GM18868 (cell line): ENCODE measurements at regions not wholly inside any gene's neighbourhood (a gene's known extent, or its start where the extent isn't known, plus 50 kb on each side); places are given as distances from the start of the nearest gene placed in this dataset.
"Not testable (repeated sequence)": the region's sequence is repeated elsewhere in the genome, so short reads cannot be mapped to it uniquely, and the experiment has no call there.

ENCODE experiments used
- ATAC-seq: cut with Tn5 transposase; IDR thresholded peaks from one replicate; pipeline ENCODE4 v1.9.1; 2021; ENCODE audit warnings: mild to moderate bottlenecking, moderate library complexity; ENCODE audit not compliant: unreplicated experiment

DNA sequence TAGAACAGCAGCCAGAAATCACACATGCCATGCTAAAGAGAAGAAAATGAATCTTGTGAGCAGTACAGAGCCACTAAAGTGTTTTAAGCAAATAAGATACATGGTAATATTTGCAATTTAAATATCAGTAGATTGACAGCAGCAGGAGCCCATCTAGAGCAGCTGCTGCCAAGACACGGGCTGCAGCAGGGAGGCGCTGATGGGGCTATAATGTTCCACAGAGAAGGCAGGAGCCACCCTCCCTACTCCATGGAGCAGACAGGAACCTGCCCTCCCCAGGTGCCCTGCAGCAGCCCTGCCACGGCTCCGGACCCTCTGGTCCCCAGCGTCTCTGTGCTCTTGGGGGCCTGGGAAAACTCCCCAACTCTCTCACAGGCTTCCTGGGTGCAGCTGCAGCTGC lies 224.1 kb upstream of the ISL1 start:
- no peak for ATAC-seq

DNA sequence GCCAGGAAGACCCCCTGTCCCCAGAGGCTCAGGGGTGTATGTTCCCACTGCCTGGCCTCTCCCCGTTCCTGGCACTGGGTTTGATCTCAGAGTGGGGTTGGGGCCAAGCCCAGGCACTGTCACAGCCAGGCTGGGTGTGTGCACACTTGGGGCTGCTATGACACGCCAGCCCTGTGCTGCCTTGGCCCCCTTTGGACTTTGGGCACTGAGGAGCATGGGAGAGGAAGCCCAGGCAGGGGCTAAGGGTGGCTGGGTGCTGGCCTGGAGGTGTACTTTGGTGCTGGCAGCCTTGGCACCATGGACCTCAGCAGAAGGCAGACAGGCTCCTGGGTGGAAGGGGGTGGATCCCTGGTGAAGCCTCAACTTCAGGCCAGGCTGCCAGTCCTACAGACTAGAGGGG lies 223.6 kb upstream of the ISL1 start:
- no peak for ATAC-seq

GRCh38 chr5:51162245-51162644 lies 221.0 kb upstream of the ISL1 start:
- no peak for ATAC-seq

GRCh38 chr5:51165621-51166020 lies 217.6 kb upstream of the ISL1 start:
- ATAC-seq = not testable (repeated sequence)

DNA sequence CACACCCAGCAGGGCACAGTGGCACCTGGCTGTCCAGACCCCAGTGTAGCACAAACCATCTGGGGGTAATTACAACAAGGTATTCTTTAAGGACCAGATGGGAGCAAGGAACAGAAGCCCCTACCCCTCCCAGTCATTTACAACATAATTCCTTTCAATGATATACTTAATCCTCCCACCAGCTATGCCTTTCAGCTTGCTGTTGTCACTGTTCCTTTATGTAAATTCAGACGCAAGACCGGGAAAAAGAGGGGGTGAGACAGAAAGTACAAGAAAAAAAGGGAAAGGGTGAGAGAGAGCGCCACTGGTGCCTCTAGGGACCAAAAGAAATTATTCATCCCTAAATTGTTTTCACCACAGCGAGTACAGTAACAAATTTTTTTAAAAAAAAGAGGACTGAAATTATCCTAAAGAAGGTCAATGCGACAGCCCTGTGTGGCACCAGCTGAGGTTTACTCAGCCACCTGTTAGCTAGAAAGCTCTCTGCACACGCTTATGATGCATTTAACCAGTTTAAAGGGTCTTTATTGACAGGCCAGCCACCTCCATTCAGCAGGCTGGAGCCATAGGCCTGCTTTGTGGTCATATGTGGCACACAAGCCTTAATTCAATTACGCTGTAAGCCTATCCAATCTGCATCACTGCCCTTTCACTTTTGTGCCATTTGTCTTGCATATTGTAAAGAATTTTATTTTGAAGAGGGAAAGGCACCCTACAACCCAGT lies 210.2 kb upstream of the ISL1 start:
- ATAC-seq = no peak

DNA sequence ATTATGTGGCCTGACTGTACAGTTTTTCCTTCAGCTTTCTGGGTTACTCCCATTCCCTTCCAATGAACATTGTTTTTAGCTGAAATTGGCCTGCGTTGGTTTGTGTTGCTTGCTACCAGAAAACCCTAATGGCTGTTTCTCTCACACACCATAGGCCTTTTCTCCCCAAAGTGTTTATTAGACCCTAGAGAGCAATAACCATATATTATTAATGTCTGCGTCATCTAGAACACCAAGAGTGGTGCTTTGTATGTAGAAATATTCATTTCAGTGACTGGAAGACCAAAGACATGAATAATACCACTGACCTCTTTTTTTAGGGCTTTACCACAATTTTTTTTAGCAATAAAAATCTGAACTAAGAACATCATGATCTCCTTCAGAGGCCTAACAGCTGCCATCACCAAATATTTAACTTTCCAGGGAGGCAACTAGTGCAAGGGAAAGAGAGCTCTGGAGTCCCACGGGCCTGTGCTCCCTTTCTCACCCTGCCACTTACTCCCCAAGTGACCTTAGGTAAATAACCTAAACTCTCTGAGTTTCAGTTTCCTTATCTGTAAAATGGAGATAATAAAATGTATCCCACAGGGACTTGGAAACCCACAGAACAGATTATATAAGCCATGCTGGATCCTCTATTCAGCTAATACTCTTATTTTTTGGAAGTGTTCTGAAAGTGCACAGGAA lies 201.9 kb upstream of the ISL1 start:
- no peak for ATAC-seq

DNA sequence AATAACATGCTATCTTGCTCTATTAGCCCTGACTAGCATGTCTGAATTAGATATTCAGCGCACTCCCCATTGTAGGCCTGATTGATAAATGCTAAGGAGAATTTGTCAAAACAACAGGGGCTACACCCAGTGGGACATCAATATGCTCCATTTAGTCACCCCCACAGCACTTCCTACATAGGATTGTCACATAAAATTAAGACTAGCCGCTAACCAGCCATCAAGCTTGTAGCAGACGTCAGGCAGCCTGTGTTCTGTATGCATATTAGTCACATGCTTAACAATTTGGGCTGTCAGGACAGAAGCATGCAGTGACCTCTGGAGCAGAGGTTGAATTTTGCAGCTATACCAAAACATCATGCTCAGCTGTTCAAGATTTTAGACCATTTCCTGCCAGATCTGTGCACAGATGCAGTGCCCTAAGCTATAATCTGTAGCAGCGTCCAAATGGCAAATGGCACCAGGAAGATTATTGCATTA lies 197.4 kb upstream of the ISL1 start:
- ATAC-seq = no peak

DNA sequence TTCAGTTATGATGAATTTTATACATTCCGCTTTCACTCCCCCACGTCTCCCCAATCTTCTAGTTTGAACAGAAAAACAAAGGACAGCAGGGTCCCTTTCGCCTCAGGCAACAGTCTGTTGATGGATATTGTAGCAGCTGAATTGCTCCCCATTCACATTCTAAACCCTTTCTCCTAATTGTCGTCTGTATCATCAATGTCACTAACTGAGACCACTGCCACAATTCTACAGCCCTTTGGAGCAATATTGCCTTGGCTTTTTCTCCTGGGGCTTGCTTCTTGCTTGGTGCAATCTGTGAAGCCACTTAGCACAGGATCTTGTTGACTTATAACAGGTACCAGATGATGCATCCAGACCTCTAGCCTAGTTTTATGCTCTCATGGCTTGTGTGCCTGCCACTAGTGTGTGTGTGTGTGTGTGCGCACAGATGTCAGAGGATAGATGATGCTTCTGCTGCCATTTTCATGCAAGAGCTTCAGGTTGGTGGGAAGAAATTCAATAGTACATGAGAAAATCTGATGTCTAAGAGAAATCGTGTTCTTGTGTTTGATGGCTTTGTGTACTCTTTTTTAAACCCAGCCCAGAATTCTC lies 195.2 kb upstream of the ISL1 start:
- ATAC-seq = no peak

- ATAC-seq = no peak
Measured at GRCh38 chr5:51194671-51195070, 188.6 kb upstream of the ISL1 start.

GRCh38 chr5:51201024-51201423 lies 182.2 kb upstream of the ISL1 start:
- no peak for ATAC-seq

GRCh38 chr5:51201708-51202107 lies 181.5 kb upstream of the ISL1 start:
- ATAC-seq = no peak

GRCh38 chr5:51202161-51202560 lies 181.1 kb upstream of the ISL1 start:
- no peak for ATAC-seq

- peak; percentile 95 for ATAC-seq
Measured at GRCh38 chr5:51203598-51203997, 179.7 kb upstream of the ISL1 start.

GRCh38 chr5:51208296-51208695 lies 175.0 kb upstream of the ISL1 start:
- no peak for ATAC-seq

DNA sequence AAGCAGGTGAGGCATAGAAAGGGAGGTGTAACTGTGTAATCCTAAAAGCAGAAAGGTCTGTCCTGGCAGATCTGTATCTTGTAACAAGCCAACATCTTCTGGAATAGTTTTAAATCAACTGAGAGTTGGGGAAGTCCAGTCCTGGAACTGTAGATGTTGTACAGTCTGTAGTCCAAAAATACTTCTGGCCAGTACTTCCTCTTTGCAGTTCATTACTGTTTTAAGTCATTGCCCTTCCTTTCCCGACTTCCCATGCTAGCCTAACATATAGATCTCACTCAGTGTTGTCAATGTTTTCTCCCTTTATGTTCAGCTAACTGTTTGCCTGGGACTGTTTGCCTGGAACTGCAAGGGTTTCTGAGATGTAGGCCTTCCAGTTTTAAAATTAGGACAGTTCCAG lies 168.5 kb upstream of the ISL1 start:
- ATAC-seq = no peak

DNA sequence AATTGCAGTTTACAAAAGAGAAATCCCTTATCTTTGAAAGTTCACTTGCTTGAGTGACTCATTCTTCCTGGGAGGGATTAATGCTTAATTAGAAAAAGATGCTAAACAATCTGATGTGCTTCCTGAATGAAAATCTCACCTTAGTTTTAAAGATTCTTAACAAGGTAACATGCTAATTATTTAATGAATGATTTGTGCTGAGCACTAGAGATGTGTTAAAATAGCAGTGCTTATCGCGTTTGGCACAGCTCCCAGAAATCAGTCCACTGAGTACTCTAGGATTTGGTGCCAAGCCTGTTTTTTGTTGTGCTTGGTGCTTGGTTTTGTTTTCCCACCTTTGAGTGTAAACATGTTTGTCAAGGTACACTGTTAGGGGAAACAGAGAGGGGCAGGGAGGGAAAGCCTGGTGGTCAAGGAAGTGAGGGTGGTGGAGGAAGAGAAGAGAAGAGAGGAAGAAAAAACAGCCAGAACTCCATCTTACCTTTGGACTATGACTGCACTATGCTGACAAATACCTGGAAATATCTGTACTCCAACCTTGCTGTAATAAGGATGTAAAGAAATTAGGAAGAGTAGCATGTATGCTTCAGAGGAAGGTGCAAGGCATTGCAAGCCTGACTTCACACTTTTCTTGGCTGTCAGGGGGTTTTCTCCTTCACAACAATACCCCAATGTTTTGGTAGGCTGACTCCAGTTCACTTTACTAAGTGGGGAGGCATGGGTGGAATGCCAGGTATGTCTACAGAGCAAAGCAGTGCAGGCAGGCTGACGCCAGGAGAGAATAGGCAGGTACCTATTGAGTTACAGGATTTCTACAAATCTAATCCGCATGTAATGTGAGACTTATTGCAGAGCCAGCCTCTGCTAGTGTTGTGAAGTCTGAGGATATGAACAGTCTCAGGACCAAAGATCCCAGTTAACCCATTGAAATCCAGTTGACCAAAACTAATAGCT lies 157.2 kb upstream of the ISL1 start:
- ATAC-seq = no peak

GRCh38 chr5:51227963-51228470 lies 155.2 kb upstream of the ISL1 start:
- ATAC-seq = no peak

DNA sequence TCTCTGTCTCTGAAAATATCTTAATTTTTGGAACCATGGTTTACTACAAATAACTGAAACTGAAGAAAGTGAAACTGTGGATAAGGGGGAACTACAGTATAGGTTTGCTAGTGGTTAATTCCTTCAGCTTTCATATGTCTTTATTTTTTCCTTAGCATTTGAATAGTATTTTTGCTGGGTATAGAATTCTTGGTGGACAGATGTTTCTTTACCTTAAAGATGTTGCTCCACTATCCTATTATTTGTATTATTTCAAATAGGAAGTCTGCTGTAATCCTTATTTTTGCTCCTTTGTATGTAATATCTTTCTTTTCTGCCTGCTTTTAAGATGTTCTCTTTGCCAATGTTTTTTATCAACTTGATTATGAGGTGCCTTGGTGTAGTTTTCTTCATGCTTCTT lies 152.9 kb upstream of the ISL1 start:
- ATAC-seq = no peak

GRCh38 chr5:51242456-51242855 lies 140.8 kb upstream of the ISL1 start:
- ATAC-seq = no peak

GRCh38 chr5:51250957-51251356 lies 132.3 kb upstream of the ISL1 start:
- ATAC-seq = not testable (repeated sequence)

DNA sequence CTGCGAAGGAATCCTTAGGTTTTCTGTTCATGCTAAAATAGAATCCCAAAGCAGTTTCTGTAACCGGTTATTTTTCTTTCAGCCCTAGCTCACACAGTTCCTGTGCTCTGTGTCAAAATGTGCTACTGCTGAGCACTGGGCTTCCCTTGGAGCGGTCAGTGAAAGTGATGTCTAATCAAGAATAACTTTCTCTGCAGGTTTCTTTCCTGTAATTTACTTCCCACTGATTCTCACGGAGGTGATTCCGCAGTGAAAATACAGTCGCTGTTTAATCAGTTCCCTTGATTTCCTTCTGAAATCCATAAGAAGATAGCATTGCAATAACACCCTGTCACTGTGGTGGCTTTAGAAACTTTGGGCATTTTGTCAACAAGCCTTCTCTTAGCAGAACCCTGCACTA lies 112.0 kb upstream of the ISL1 start:
- ATAC-seq = no peak
